ENCODE measurements at regions not wholly inside any gene's neighbourhood (a gene's known extent, or its start where the extent isn't known, plus 50 kb on each side); places are given as distances from the start of the nearest gene placed in this dataset.
"Not testable (repeated sequence)": the region's sequence is repeated elsewhere in the genome, so short reads cannot be mapped to it uniquely, and the experiment has no call there.

- no peak for DNase-seq (ENCODE audit: low read depth)
Observed at GRCh38 chr7:119606297-119606696, 666.7 kb upstream of the KCND2 start.

GRCh38 chr7:119620769-119621168, 652.2 kb upstream of the KCND2 start:
- DNase-seq (ENCODE audit: low read depth) = no peak

- DNase-seq (ENCODE audit: low read depth) = no peak
Observed at GRCh38 chr7:119623427-119623826, 649.5 kb upstream of the KCND2 start.

GRCh38 chr7:119630406-119630969, 642.5 kb upstream of the KCND2 start:
- DNase-seq (ENCODE audit: low read depth) = no peak

GRCh38 chr7:119633812-119634211, 639.2 kb upstream of the KCND2 start:
- not testable (repeated sequence) for DNase-seq (ENCODE audit: low read depth)

- DNase-seq (ENCODE audit: low read depth) = peak; percentile 8
Observed at GRCh38 chr7:119640326-119640725, 632.6 kb upstream of the KCND2 start.

- DNase-seq (ENCODE audit: low read depth) = no peak
Observed at GRCh38 chr7:119640861-119641260, 632.1 kb upstream of the KCND2 start.

- no peak for DNase-seq (ENCODE audit: low read depth)
Observed at GRCh38 chr7:119643558-119643957, 629.4 kb upstream of the KCND2 start.

GRCh38 chr7:119647286-119647685, 625.7 kb upstream of the KCND2 start:
- no peak for DNase-seq (ENCODE audit: low read depth)

- DNase-seq (ENCODE audit: low read depth) = not testable (repeated sequence)
Observed at GRCh38 chr7:119648752-119649151, 624.2 kb upstream of the KCND2 start.

GRCh38 chr7:119660080-119660479, 612.9 kb upstream of the KCND2 start:
- no peak for DNase-seq (ENCODE audit: low read depth)

GRCh38 chr7:119664601-119665000, 608.4 kb upstream of the KCND2 start:
- peak; percentile 78 for DNase-seq (ENCODE audit: low read depth)

- DNase-seq (ENCODE audit: low read depth) = no peak
Observed at GRCh38 chr7:119665796-119666195, 607.2 kb upstream of the KCND2 start.

- no peak for DNase-seq (ENCODE audit: low read depth)
Observed at GRCh38 chr7:119681336-119681735, 591.6 kb upstream of the KCND2 start.

GRCh38 chr7:119684763-119685162, 588.2 kb upstream of the KCND2 start:
- DNase-seq (ENCODE audit: low read depth) = no peak

- no peak for DNase-seq (ENCODE audit: low read depth)
Observed at GRCh38 chr7:119685906-119686305, 587.1 kb upstream of the KCND2 start.

- DNase-seq (ENCODE audit: low read depth) = no peak
Observed at GRCh38 chr7:119688831-119689230, 584.1 kb upstream of the KCND2 start.

- no peak for DNase-seq (ENCODE audit: low read depth)
Observed at GRCh38 chr7:119692541-119692940, 580.4 kb upstream of the KCND2 start.

GRCh38 chr7:119694506-119694905, 578.5 kb upstream of the KCND2 start:
- DNase-seq (ENCODE audit: low read depth) = no peak

- DNase-seq (ENCODE audit: low read depth) = no peak
Observed at GRCh38 chr7:119696336-119696735, 576.6 kb upstream of the KCND2 start.

GRCh38 chr7:119703895-119704294, 569.1 kb upstream of the KCND2 start:
- peak; percentile 9 for DNase-seq (ENCODE audit: low read depth)

GRCh38 chr7:119706608-119707007, 566.4 kb upstream of the KCND2 start:
- DNase-seq (ENCODE audit: low read depth) = no peak

- no peak for DNase-seq (ENCODE audit: low read depth)
Observed at GRCh38 chr7:119708891-119709290, 564.1 kb upstream of the KCND2 start.

GRCh38 chr7:119711104-119711503, 561.9 kb upstream of the KCND2 start:
- DNase-seq (ENCODE audit: low read depth) = no peak

All from amniotic epithelial cell (primary cell).